A204.1 (cell line): ENCODE measurements at regions not wholly inside any gene's neighbourhood (a gene's known extent, or its start where the extent isn't known, plus 50 kb on each side); places are given as distances from the start of the nearest gene placed in this dataset.

Experiments used
- FAIRE-seq: peaks from 2 replicates; lab custom pipeline; 2012; peaks lifted over from hg19 to GRCh38; lab: Jason Lieb, UNC

- FAIRE-seq: no peak
Observed at GRCh38 chr9:89865981-89866380, 261.2 kb downstream of the GADD45G start.

- FAIRE-seq: no peak
Observed at GRCh38 chr9:89866701-89867100, 261.9 kb downstream of the GADD45G start.

- no peak for FAIRE-seq
Observed at GRCh38 chr9:89868100-89868499, 263.3 kb downstream of the GADD45G start.

GRCh38 chr9:89869793-89870580, 265.2 kb downstream of the GADD45G start:
- FAIRE-seq: no peak

- no peak for FAIRE-seq
Observed at GRCh38 chr9:89871871-89872331, 267.1 kb downstream of the GADD45G start.

- no peak for FAIRE-seq
Observed at GRCh38 chr9:89872426-89872912, 267.7 kb downstream of the GADD45G start.

GRCh38 chr9:89872913-89873707, 268.3 kb downstream of the GADD45G start:
- no peak for FAIRE-seq

GRCh38 chr9:89873801-89874200, 269.0 kb downstream of the GADD45G start:
- no peak for FAIRE-seq

- FAIRE-seq: no peak
Observed at GRCh38 chr9:89874351-89875321, 269.8 kb downstream of the GADD45G start.

- FAIRE-seq: no peak
Observed at GRCh38 chr9:89877051-89878002, 272.5 kb downstream of the GADD45G start.

GRCh38 chr9:89878003-89878411, 273.2 kb downstream of the GADD45G start:
- no peak for FAIRE-seq

GRCh38 chr9:89878687-89879086, 273.9 kb downstream of the GADD45G start:
- no peak for FAIRE-seq

- no peak for FAIRE-seq
Observed at GRCh38 chr9:89879276-89879675, 274.5 kb downstream of the GADD45G start.

GRCh38 chr9:89879701-89880100, 274.9 kb downstream of the GADD45G start:
- FAIRE-seq: no peak

- no peak for FAIRE-seq
Observed at GRCh38 chr9:89880161-89880560, 275.3 kb downstream of the GADD45G start.

- FAIRE-seq: no peak
Observed at GRCh38 chr9:89880721-89881120, 275.9 kb downstream of the GADD45G start.

GRCh38 chr9:89881431-89881830, 276.6 kb downstream of the GADD45G start:
- no peak for FAIRE-seq

- no peak for FAIRE-seq
Observed at GRCh38 chr9:89882930-89883361, 278.1 kb downstream of the GADD45G start.

GRCh38 chr9:89883401-89884341, 278.9 kb downstream of the GADD45G start:
- FAIRE-seq: no peak
